ENCODE measurements at regions not wholly inside any gene's neighbourhood (a gene's known extent, or its start where the extent isn't known, plus 50 kb on each side); places are given as distances from the start of the nearest gene placed in this dataset.

GRCh38 chr2:172340394-172340793 is 87.0 kb upstream of the ITGA6 start:
- Histone ChIP-seq H3K27ac (ENCODE audit: low read depth in 1 of 3, low read length in 2 of 3) (peak overlapping the region; percentile 77 to 83 (median 79)), H3K27me3 (ENCODE audit: control insufficient read depth in 3 of 3, insufficient read depth in 3 of 3, low read length in 3 of 3) (peaks cover 0 to 3% (median 0%) of the 10 kb centered on the region in 3 donors), H3K4me3 (ENCODE audit: low read depth in 1 of 3, low read length in 3 of 3) (no peak overlapping the region), H3K36me3 (ENCODE audit: control insufficient read depth in 3 of 3, insufficient read depth in 2 of 3, low read depth in 1 of 3, low read length in 3 of 3) (no peaks in the 10 kb centered on the region), H3K9me3 (ENCODE audit: control insufficient read depth in 2 of 2, insufficient read depth in 1 of 2, low read depth in 1 of 2, low read length in 1 of 2) (peaks cover 0 to 6% of the 10 kb centered on the region in 2 donors), H3K4me1 (ENCODE audit: control insufficient read depth in 3 of 3, insufficient read depth in 2 of 3, low read depth in 1 of 3, low read length in 2 of 3) (peaks cover 13 to 62% (median 15%) of the 10 kb centered on the region in 3 donors)
- DNase-seq (peak; percentile 49 to 50), FAIRE-seq (no peak)
- WGBS, 3 donors = 4 to 33% (median 11%) methylated on average over 4 of the region's 4 CpGs

- no peak overlapping the region for H3K4me3 ChIP-seq (ENCODE audit: low read depth in 1 of 3, low read length in 3 of 3)
- DNase-seq (peak; percentile 33 to 88), FAIRE-seq (no peak)
- peaks cover 0 to 3% (median 0%) of the 10 kb centered on the region in 3 donors for H3K27me3 ChIP-seq (ENCODE audit: control insufficient read depth in 3 of 3, insufficient read depth in 3 of 3, low read length in 3 of 3)
- H3K36me3 ChIP-seq (ENCODE audit: control insufficient read depth in 3 of 3, insufficient read depth in 2 of 3, low read depth in 1 of 3, low read length in 3 of 3) = no peaks in the 10 kb centered on the region
- peak overlapping the region in 2 of 3 donors; percentile 79 to 92 for H3K27ac ChIP-seq (ENCODE audit: low read depth in 1 of 3, low read length in 2 of 3)
- 21 to 39% (median 22%) methylated on average over 3 of the region's 3 CpGs for WGBS, 3 donors
- H3K4me1 ChIP-seq (ENCODE audit: control insufficient read depth in 3 of 3, insufficient read depth in 2 of 3, low read depth in 1 of 3, low read length in 2 of 3) = peaks cover 6 to 54% (median 15%) of the 10 kb centered on the region in 3 donors
- H3K9me3 ChIP-seq (ENCODE audit: control insufficient read depth in 2 of 2, insufficient read depth in 1 of 2, low read depth in 1 of 2, low read length in 1 of 2) = peaks cover 0 to 9% of the 10 kb centered on the region in 2 donors
Measured at GRCh38 chr2:172342078-172342477, 85.3 kb upstream of the ITGA6 start.

- WGBS, 3 donors = 63 to 71% (median 69%) methylated on average over 3 of the region's 3 CpGs
- H3K27ac ChIP-seq (ENCODE audit: low read depth in 1 of 3, low read length in 2 of 3) = peak overlapping the region in 2 of 3 donors; percentile 79 to 92
- DNase-seq = peak in 1 of 2 donors; percentile 10
- H3K4me3 ChIP-seq (ENCODE audit: low read depth in 1 of 3, low read length in 3 of 3) = no peak overlapping the region
- peaks cover 0 to 9% of the 10 kb centered on the region in 2 donors for H3K9me3 ChIP-seq (ENCODE audit: control insufficient read depth in 2 of 2, insufficient read depth in 1 of 2, low read depth in 1 of 2, low read length in 1 of 2)
- H3K4me1 ChIP-seq (ENCODE audit: control insufficient read depth in 3 of 3, insufficient read depth in 2 of 3, low read depth in 1 of 3, low read length in 2 of 3) = peaks cover 5 to 48% (median 12%) of the 10 kb centered on the region in 3 donors
- no peaks in the 10 kb centered on the region for H3K36me3 ChIP-seq (ENCODE audit: control insufficient read depth in 3 of 3, insufficient read depth in 2 of 3, low read depth in 1 of 3, low read length in 3 of 3)
- peaks cover 0 to 3% (median 0%) of the 10 kb centered on the region in 3 donors for H3K27me3 ChIP-seq (ENCODE audit: control insufficient read depth in 3 of 3, insufficient read depth in 3 of 3, low read length in 3 of 3)
- FAIRE-seq = no peak
Measured at GRCh38 chr2:172342611-172343010, 84.8 kb upstream of the ITGA6 start.

GRCh38 chr2:172344159-172344558 is 83.2 kb upstream of the ITGA6 start:
- 88 to 94% (median 92%) methylated on average over 2 of the region's 2 CpGs for WGBS, 3 donors

GRCh38 chr2:172345956-172346555 is 81.3 kb upstream of the ITGA6 start:
- peaks cover 0 to 9% of the 10 kb centered on the region in 2 donors for H3K9me3 ChIP-seq (ENCODE audit: control insufficient read depth in 2 of 2, insufficient read depth in 1 of 2, low read depth in 1 of 2, low read length in 1 of 2)
- H3K4me1 ChIP-seq (ENCODE audit: control insufficient read depth in 3 of 3, insufficient read depth in 2 of 3, low read depth in 1 of 3, low read length in 2 of 3) = peaks cover 1 to 23% (median 5%) of the 10 kb centered on the region in 3 donors
- H3K36me3 ChIP-seq (ENCODE audit: control insufficient read depth in 3 of 3, insufficient read depth in 2 of 3, low read depth in 1 of 3, low read length in 3 of 3) = no peaks in the 10 kb centered on the region
- FAIRE-seq (no peak), DNase-seq (peak; percentile 64)
- peaks cover 0 to 3% (median 0%) of the 10 kb centered on the region in 3 donors for H3K27me3 ChIP-seq (ENCODE audit: control insufficient read depth in 3 of 3, insufficient read depth in 3 of 3, low read length in 3 of 3)
- H3K27ac ChIP-seq (ENCODE audit: low read depth in 1 of 3, low read length in 2 of 3) = peak overlapping the region in 1 of 3 donors; percentile 58
- H3K4me3 ChIP-seq (ENCODE audit: low read depth in 1 of 3, low read length in 3 of 3) = no peak overlapping the region
- WGBS, 3 donors = 11 to 47% (median 44%) methylated on average over 1 of the region's 1 CpG

More at GRCh38 chr2:172344159-172344558, 83.2 kb upstream of the ITGA6 start:
- H3K4me1 ChIP-seq (ENCODE audit: control insufficient read depth in 3 of 3, insufficient read depth in 2 of 3, low read depth in 1 of 3, low read length in 2 of 3) = peaks cover 5 to 39% (median 11%) of the 10 kb centered on the region in 3 donors
- peaks cover 0 to 9% of the 10 kb centered on the region in 2 donors for H3K9me3 ChIP-seq (ENCODE audit: control insufficient read depth in 2 of 2, insufficient read depth in 1 of 2, low read depth in 1 of 2, low read length in 1 of 2)
- no peak overlapping the region for H3K4me3 ChIP-seq (ENCODE audit: low read depth in 1 of 3, low read length in 3 of 3)
- H3K27ac ChIP-seq (ENCODE audit: low read depth in 1 of 3, low read length in 2 of 3) = no peak overlapping the region
- DNase-seq = no peak
- H3K36me3 ChIP-seq (ENCODE audit: control insufficient read depth in 3 of 3, insufficient read depth in 2 of 3, low read depth in 1 of 3, low read length in 3 of 3) = no peaks in the 10 kb centered on the region
- peaks cover 0 to 3% (median 0%) of the 10 kb centered on the region in 3 donors for H3K27me3 ChIP-seq (ENCODE audit: control insufficient read depth in 3 of 3, insufficient read depth in 3 of 3, low read length in 3 of 3)
- no peak for FAIRE-seq

GRCh38 chr2:172348555-172349288 is 78.7 kb upstream of the ITGA6 start:
- Histone ChIP-seq H3K27me3 (ENCODE audit: control insufficient read depth in 3 of 3, insufficient read depth in 3 of 3, low read length in 3 of 3) (peaks cover 0 to under 1% (median 0%) of the 10 kb centered on the region in 3 donors), H3K9me3 (ENCODE audit: control insufficient read depth in 2 of 2, insufficient read depth in 1 of 2, low read depth in 1 of 2, low read length in 1 of 2) (peaks cover 0 to 9% of the 10 kb centered on the region in 2 donors), H3K27ac (ENCODE audit: low read depth in 1 of 3, low read length in 2 of 3) (no peak overlapping the region), H3K36me3 (ENCODE audit: control insufficient read depth in 3 of 3, insufficient read depth in 2 of 3, low read depth in 1 of 3, low read length in 3 of 3) (no peaks in the 10 kb centered on the region), H3K4me3 (ENCODE audit: low read depth in 1 of 3, low read length in 3 of 3) (no peak overlapping the region), H3K4me1 (ENCODE audit: control insufficient read depth in 3 of 3, insufficient read depth in 2 of 3, low read depth in 1 of 3, low read length in 2 of 3) (peaks cover 0 to 5% (median 0%) of the 10 kb centered on the region in 3 donors)
- no peak for DNase-seq
- FAIRE-seq = no peak
- WGBS, 3 donors = 66 to 76% (median 74%) methylated on average over 4 of the region's 4 CpGs

- Histone ChIP-seq H3K4me3 (ENCODE audit: low read depth in 1 of 3, low read length in 3 of 3) (no peak overlapping the region), H3K36me3 (ENCODE audit: control insufficient read depth in 3 of 3, insufficient read depth in 2 of 3, low read depth in 1 of 3, low read length in 3 of 3) (no peaks in the 10 kb centered on the region), H3K27ac (ENCODE audit: low read depth in 1 of 3, low read length in 2 of 3) (no peak overlapping the region), H3K9me3 (ENCODE audit: control insufficient read depth in 2 of 2, insufficient read depth in 1 of 2, low read depth in 1 of 2, low read length in 1 of 2) (peaks cover 0 to 3% of the 10 kb centered on the region in 2 donors), H3K4me1 (ENCODE audit: control insufficient read depth in 3 of 3, insufficient read depth in 2 of 3, low read depth in 1 of 3, low read length in 2 of 3) (peaks cover 0 to 5% (median 0%) of the 10 kb centered on the region in 3 donors), H3K27me3 (ENCODE audit: control insufficient read depth in 3 of 3, insufficient read depth in 3 of 3, low read length in 3 of 3) (no peaks in the 10 kb centered on the region)
- no peak for FAIRE-seq
- WGBS, 3 donors = 67 to 75% (median 71%) methylated on average over 9 of the region's 9 CpGs
- no peak for DNase-seq
Measured at GRCh38 chr2:172350839-172351479, 76.4 kb upstream of the ITGA6 start.

- Histone ChIP-seq H3K4me3 (ENCODE audit: low read depth in 1 of 3, low read length in 3 of 3) (no peak overlapping the region), H3K27ac (ENCODE audit: low read depth in 1 of 3, low read length in 2 of 3) (no peak overlapping the region), H3K9me3 (ENCODE audit: control insufficient read depth in 2 of 2, insufficient read depth in 1 of 2, low read depth in 1 of 2, low read length in 1 of 2) (no peaks in the 10 kb centered on the region), H3K36me3 (ENCODE audit: control insufficient read depth in 3 of 3, insufficient read depth in 2 of 3, low read depth in 1 of 3, low read length in 3 of 3) (no peaks in the 10 kb centered on the region), H3K27me3 (ENCODE audit: control insufficient read depth in 3 of 3, insufficient read depth in 3 of 3, low read length in 3 of 3) (peaks cover 0 to 2% (median 0%) of the 10 kb centered on the region in 3 donors), H3K4me1 (ENCODE audit: control insufficient read depth in 3 of 3, insufficient read depth in 2 of 3, low read depth in 1 of 3, low read length in 2 of 3) (no peaks in the 10 kb centered on the region)
- FAIRE-seq (no peak), DNase-seq (no peak)
- 88 to 89% (median 88%) methylated on average over 4 of the region's 4 CpGs for WGBS, 3 donors
Measured at GRCh38 chr2:172351586-172351985, 75.8 kb upstream of the ITGA6 start.

Data from small intestine (tissue), 7 donors.